Esophagus muscularis mucosa (tissue), 4 donors: ENCODE measurements at regions not wholly inside any gene's neighbourhood (a gene's known extent, or its start where the extent isn't known, plus 50 kb on each side); places are given as distances from the start of the nearest gene placed in this dataset.
"Not testable (repeated sequence)": the region's sequence is repeated elsewhere in the genome, so short reads cannot be mapped to it uniquely, and the experiment has no call there.

Experiments used
- CTCF ChIP-seq, 3 experiments: fragments of 200-600 bp in 2 of 3; fragments of 450-650 bp in 1 of 3; sonication (generic) in 2 of 3; IDR thresholded peaks; one replicate each; pipeline ENCODE4 v1.5.1; 2017 to 2019; ENCODE audit warnings: antibody characterized with exemption in 3 of 3, mild to moderate bottlenecking in 2 of 3, moderate library complexity in 1 of 3
- EP300 ChIP-seq: sonication (generic); formaldehyde crosslinking; IDR thresholded peaks from one replicate; pipeline ENCODE4 v1.6.1; 2017; ENCODE audit warnings: antibody characterized with exemption
- POLR2A ChIP-seq: fragments of 450-650 bp; IDR thresholded peaks from one replicate; pipeline ENCODE4 v1.6.1; 2017; ENCODE audit warnings: antibody characterized with exemption, moderate library complexity, mild to moderate bottlenecking, low read depth

GRCh38 chr3:33946612-33947011 lies 148.2 kb downstream of the PDCD6IP start:
- not testable (repeated sequence) for TF ChIP-seq CTCF (IDR thresholded peaks at IDR 0.05); POLR2A; EP300
